ENCODE measurements at regions not wholly inside any gene's neighbourhood (a gene's known extent, or its start where the extent isn't known, plus 50 kb on each side); places are given as distances from the start of the nearest gene placed in this dataset.

DNA sequence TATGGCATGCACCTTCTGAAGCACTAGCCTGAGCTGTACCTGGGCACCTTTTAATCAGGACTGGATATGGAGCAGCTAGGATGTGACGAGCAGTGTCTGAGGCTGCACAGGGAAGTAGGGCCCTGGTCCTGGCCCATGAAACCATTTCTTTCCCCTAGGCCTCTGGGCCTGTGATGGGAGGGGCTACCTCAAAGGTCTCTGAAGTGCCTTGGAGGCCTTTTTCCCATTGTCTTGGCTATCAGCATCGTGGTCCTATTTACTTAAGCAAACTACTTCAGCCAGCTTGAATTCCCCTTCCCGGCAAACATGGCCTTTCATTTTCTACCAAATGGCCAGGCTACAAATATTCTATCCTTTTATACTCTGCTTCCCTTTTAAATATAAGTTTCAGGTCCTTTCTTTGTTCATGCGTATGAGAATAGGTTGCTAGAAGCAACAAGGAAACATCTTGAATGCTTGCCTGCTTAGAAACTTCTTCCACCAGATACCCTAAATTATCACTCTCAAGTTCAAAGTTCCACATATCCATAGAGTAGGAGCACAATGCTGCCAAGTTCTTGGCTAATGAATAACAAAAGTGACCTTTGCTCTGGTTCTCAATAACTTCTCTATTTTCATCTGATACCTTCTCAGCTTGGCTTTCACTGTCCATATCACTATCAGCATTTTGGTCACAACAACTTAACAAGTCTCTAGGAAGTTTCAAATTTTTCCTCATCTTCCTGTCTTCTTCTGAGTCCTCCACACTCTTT is 673.1 kb downstream of the HTR1B start:
- H3K27ac ChIP-seq (ENCODE audit: extremely low read length, insufficient read depth, low read length), result no peak overlapping the region
- H3K9ac ChIP-seq (ENCODE audit: insufficient read depth, low read depth, low read length), result no peak overlapping the region
- peak; percentile 62 for DNase-seq (ENCODE audit: low spot score)
- H3K4me1 ChIP-seq (ENCODE audit: insufficient read depth, low read length), result peaks cover 21% of the 10 kb centered on the region
- peak; percentile 95 for ATAC-seq
- no TSS peak for BruUV-seq (replicated peaks)
- intact Hi-C loops (cut with micrococcal nuclease; ENCODE audit: unreplicated experiment), result loop anchor here (5.0 kb wide), 1 partner anchor 998 kb away; no protein-coding TSS in a partner anchor
- peak overlapping the region; percentile 68 for H3K4me2 ChIP-seq (ENCODE audit: low read depth, low read length)
- FAIRE-seq, result peak; percentile 39
- ChIA-PET CTCF (ENCODE audit: low intra/inter-chr PET ratio, low total read pairs) (no interaction called here), POLR2A (no interaction called here)
- no peaks in the 10 kb centered on the region for H4K20me1 ChIP-seq (ENCODE audit: insufficient read depth, low read length)
- no peak overlapping the region for H2AFZ ChIP-seq (ENCODE audit: low read length)
- no peaks in the 10 kb centered on the region for H3K36me3 ChIP-seq (replicated peaks in 1 of 2; ENCODE audit: control insufficient read depth in 1 of 2, insufficient read depth in 2 of 2, low read length in 2 of 2)
- H3K27me3 ChIP-seq (ENCODE audit: control insufficient read depth in 1 of 2, insufficient read depth in 2 of 2, low read length in 2 of 2), result no peaks in the 10 kb centered on the region
- H3K9me3 ChIP-seq (ENCODE audit: low read length), result peaks cover 12% of the 10 kb centered on the region; the same call in 1 of the 2 replicates
- peak overlapping the region in 1 of 3 experiments; percentile 46; a peak in 2 of 6 replicates for H3K4me3 ChIP-seq (replicated peaks in 1 of 3; ENCODE audit: insufficient read depth in 1 of 3, low read depth in 2 of 3, low read length in 3 of 3)
- no peaks in the 10 kb centered on the region for H3K79me2 ChIP-seq (ENCODE audit: insufficient read depth, low read length)
- 8% methylated on average over 4 of the region's 4 CpGs for whole genome bisulfite sequencing (ENCODE audit: low lambda C conversion rate)
- in situ Hi-C loops (cut with HindIII; ENCODE audit: extremely low pct_ligation_motif_present, low pct_unique_long_range_greater_than_20kb), result no loop called here
- TF ChIP-seq ARID5B (CRISPR knock-in tag; IDR thresholded peaks at IDR 0.05) (peak; percentile 33; the same call in 1 of the 2 replicates), ZGPAT (CRISPR knock-in tag; IDR thresholded peaks at IDR 0.05) (0 out of 2 replicates have a peak, but pooled peaks have one; percentile 19), ZNF331 (CRISPR knock-in tag; IDR thresholded peaks at IDR 0.05) (no peak), ZNF720 (CRISPR knock-in tag; IDR thresholded peaks at IDR 0.05) (no peak), ZNF326 (CRISPR knock-in tag; IDR thresholded peaks at IDR 0.05; ENCODE audit: borderline replicate concordance) (no peak), GATAD2A (CRISPR knock-in tag; IDR thresholded peaks at IDR 0.05) (peak; percentile 37; the same call in 1 of the 2 replicates), ZNF713 (CRISPR knock-in tag; IDR thresholded peaks at IDR 0.05) (no peak), ZNF614 (CRISPR knock-in tag; IDR thresholded peaks at IDR 0.05; ENCODE audit: borderline replicate concordance) (peak; percentile 97), HNF4A (CRISPR knock-in tag; IDR thresholded peaks at IDR 0.05) (peak; percentile 81), ARNTL (CRISPR knock-in tag; IDR thresholded peaks at IDR 0.05) (no peak)
- TF ChIP-seq, protein P1, sequence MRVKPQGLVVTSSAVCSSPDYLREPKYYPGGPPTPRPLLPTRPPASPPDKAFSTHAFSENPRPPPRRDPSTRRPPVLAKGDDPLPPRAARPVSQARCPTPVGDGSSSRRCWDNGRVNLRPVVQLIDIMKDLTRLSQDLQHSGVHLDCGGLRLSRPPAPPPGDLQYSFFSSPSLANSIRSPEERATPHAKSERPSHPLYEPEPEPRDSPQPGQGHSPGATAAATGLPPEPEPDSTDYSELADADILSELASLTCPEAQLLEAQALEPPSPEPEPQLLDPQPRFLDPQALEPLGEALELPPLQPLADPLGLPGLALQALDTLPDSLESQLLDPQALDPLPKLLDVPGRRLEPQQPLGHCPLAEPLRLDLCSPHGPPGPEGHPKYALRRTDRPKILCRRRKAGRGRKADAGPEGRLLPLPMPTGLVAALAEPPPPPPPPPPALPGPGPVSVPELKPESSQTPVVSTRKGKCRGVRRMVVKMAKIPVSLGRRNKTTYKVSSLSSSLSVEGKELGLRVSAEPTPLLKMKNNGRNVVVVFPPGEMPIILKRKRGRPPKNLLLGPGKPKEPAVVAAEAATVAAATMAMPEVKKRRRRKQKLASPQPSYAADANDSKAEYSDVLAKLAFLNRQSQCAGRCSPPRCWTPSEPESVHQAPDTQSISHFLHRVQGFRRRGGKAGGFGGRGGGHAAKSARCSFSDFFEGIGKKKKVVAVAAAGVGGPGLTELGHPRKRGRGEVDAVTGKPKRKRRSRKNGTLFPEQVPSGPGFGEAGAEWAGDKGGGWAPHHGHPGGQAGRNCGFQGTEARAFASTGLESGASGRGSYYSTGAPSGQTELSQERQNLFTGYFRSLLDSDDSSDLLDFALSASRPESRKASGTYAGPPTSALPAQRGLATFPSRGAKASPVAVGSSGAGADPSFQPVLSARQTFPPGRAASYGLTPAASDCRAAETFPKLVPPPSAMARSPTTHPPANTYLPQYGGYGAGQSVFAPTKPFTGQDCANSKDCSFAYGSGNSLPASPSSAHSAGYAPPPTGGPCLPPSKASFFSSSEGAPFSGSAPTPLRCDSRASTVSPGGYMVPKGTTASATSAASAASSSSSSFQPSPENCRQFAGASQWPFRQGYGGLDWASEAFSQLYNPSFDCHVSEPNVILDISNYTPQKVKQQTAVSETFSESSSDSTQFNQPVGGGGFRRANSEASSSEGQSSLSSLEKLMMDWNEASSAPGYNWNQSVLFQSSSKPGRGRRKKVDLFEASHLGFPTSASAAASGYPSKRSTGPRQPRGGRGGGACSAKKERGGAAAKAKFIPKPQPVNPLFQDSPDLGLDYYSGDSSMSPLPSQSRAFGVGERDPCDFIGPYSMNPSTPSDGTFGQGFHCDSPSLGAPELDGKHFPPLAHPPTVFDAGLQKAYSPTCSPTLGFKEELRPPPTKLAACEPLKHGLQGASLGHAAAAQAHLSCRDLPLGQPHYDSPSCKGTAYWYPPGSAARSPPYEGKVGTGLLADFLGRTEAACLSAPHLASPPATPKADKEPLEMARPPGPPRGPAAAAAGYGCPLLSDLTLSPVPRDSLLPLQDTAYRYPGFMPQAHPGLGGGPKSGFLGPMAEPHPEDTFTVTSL (CRISPR knock-in tag; IDR thresholded peaks at IDR 0.05; ENCODE audit: borderline replicate concordance), result no peak
- TF ChIP-seq, protein P2, sequence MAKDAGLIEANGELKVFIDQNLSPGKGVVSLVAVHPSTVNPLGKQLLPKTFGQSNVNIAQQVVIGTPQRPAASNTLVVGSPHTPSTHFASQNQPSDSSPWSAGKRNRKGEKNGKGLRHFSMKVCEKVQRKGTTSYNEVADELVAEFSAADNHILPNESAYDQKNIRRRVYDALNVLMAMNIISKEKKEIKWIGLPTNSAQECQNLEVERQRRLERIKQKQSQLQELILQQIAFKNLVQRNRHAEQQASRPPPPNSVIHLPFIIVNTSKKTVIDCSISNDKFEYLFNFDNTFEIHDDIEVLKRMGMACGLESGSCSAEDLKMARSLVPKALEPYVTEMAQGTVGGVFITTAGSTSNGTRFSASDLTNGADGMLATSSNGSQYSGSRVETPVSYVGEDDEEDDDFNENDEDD (CRISPR knock-in tag; IDR thresholded peaks at IDR 0.05; ENCODE audit: borderline replicate concordance), result no peak

All from HepG2 (cell line).